Lung (tissue), 11 donors: ENCODE measurements at regions not wholly inside any gene's neighbourhood (a gene's known extent, or its start where the extent isn't known, plus 50 kb on each side); places are given as distances from the start of the nearest gene placed in this dataset.

Source experiments
- ATAC-seq: fragments of 200-7000 bp; cut with Tn5 transposase; one replicate; pipeline ENCODE4 v1.9.1; 2020; ENCODE audit warnings: moderate number of reproducible peaks; ENCODE audit not compliant: insufficient read depth, low FRiP score
- DNase-seq, 3 donors: peaks; one replicate each; pipeline ENCODE4 v3.0.0-alpha.2; 2013 to 2017
- H3K27ac ChIP-seq, 2 donors: one replicate each; pipeline ENCODE4 v1.5.1; 2013; ENCODE audit warnings: mild to moderate bottlenecking in 2 of 2, moderate library complexity in 2 of 2, control low read depth in 1 of 2, inconsistent platforms in 1 of 2, low read depth in 1 of 2, low read length in 1 of 2
- H3K27me3 ChIP-seq, 3 donors: one replicate each; pipeline ENCODE4 v1.5.1; 2013; ENCODE audit warnings: low read length in 2 of 3; ENCODE audit not compliant: control insufficient read depth in 3 of 3, insufficient read depth in 3 of 3
- H3K36me3 ChIP-seq, 4 donors: one replicate each; pipeline ENCODE4 v1.5.1; 2013; ENCODE audit warnings: low read length in 4 of 4, mild to moderate bottlenecking in 1 of 4, moderate library complexity in 1 of 4; ENCODE audit not compliant: control insufficient read depth in 4 of 4, insufficient read depth in 4 of 4
- H3K4me1 ChIP-seq, 5 donors: one replicate each; pipeline ENCODE4 v1.5.1; 2013; ENCODE audit warnings: low read length in 5 of 5, mild to moderate bottlenecking in 2 of 5, moderate library complexity in 1 of 5; ENCODE audit not compliant: control insufficient read depth in 5 of 5, insufficient read depth in 5 of 5
- H3K4me3 ChIP-seq: one replicate; pipeline ENCODE4 v1.5.1; 2013; ENCODE audit warnings: mild to moderate bottlenecking, control low read depth, moderate library complexity
- H3K9ac ChIP-seq, 2 donors: one replicate each; pipeline ENCODE4 v1.5.1; 2013; ENCODE audit warnings: low read length in 2 of 2, control low read depth in 1 of 2; ENCODE audit not compliant: insufficient read depth in 1 of 2
- H3K9me3 ChIP-seq, 4 donors: one replicate each; pipeline ENCODE4 v1.5.1; 2013; ENCODE audit warnings: low read length in 3 of 4, mild to moderate bottlenecking in 1 of 4, moderate library complexity in 1 of 4; ENCODE audit not compliant: control insufficient read depth in 4 of 4, insufficient read depth in 3 of 4
- CTCF ChIP-seq: IDR thresholded peaks from 2 replicates; pipeline ENCODE4 v1.5.1; 2012; ENCODE audit warnings: mild to moderate bottlenecking; ENCODE audit errors: control extremely low read depth, extremely low read depth
- WGBS, 2 donors: extraction: QIAGEN DNeasy Blood & Tissue Kit; methylation state at CpG; one replicate each; pipeline ENCODE4 v1.1.7; 2013; 5-methylcytosine and 5-hydroxymethylcytosine counted together
- donor health status: control.
- donor health status: control.
- donor health status: Bipolar disorder and iron deficiency.
- donor health status: healthy.
- donor health status: DM: yes; HTN: yes; CAD: no.

GRCh38 chr3:64342940-64343688, 117.8 kb upstream of the PRICKLE2 start:
- peak overlapping the region in 1 of 2 donors; percentile 81 for H3K9ac ChIP-seq
- WGBS, 2 donors: 64 to 74% methylated on average over 6 of the region's 6 CpGs
- peaks cover 8 to 81% (median 41%) of the 10 kb centered on the region in 5 donors for H3K4me1 ChIP-seq
- no peak for TF ChIP-seq CTCF
- H3K27ac ChIP-seq: no peak overlapping the region
- H3K9me3 ChIP-seq: peaks cover 0 to 3% (median 0%) of the 10 kb centered on the region in 4 donors
- DNase-seq (peak; percentile 59 to 79 (median 78)), ATAC-seq (no peak)
- no peaks in the 10 kb centered on the region for H3K36me3 ChIP-seq
- H3K27me3 ChIP-seq: no peaks in the 10 kb centered on the region
- H3K4me3 ChIP-seq: no peak overlapping the region

GRCh38 chr3:64341296-64341695, 116.0 kb upstream of the PRICKLE2 start:
- Histone ChIP-seq H3K27me3 (no peaks in the 10 kb centered on the region), H3K9me3 (peaks cover 0 to 3% (median 0%) of the 10 kb centered on the region in 4 donors), H3K9ac (peak overlapping the region in 1 of 2 donors; percentile 36), H3K4me3 (no peak overlapping the region), H3K4me1 (peaks cover 8 to 71% (median 37%) of the 10 kb centered on the region in 5 donors), H3K27ac (peak overlapping the region in 1 of 2 donors; percentile 4), H3K36me3 (no peaks in the 10 kb centered on the region)
- 63 to 76% methylated on average over 1 of the region's 1 CpG for WGBS, 2 donors
- ATAC-seq: no peak
- DNase-seq: peak in 2 of 3 donors; percentile 58 to 60
- TF ChIP-seq CTCF: no peak

- WGBS, 2 donors: 78 to 85% methylated on average over 11 of the region's 11 CpGs
- H3K9me3 ChIP-seq: peaks cover 0 to 3% (median 0%) of the 10 kb centered on the region in 4 donors
- no peak overlapping the region for H3K4me3 ChIP-seq
- H3K9ac ChIP-seq: peak overlapping the region in 1 of 2 donors; percentile 36
- ATAC-seq: no peak
- TF ChIP-seq CTCF: no peak
- H3K27me3 ChIP-seq: no peaks in the 10 kb centered on the region
- H3K36me3 ChIP-seq: no peaks in the 10 kb centered on the region
- no peak overlapping the region for H3K27ac ChIP-seq
- peaks cover 8 to 66% (median 37%) of the 10 kb centered on the region in 5 donors for H3K4me1 ChIP-seq
- DNase-seq: peak in 2 of 3 donors; percentile 76 to 78
These were observed 115.4 kb upstream of the PRICKLE2 start for GRCh38 chr3:64340641-64341101.
